Right lobe of liver (tissue), 4 donors: ENCODE measurements at regions not wholly inside any gene's neighbourhood (a gene's known extent, or its start where the extent isn't known, plus 50 kb on each side); places are given as distances from the start of the nearest gene placed in this dataset.

ENCODE experiments used
- POLR2A ChIP-seq: fragments of 450-650 bp; IDR thresholded peaks from one replicate; pipeline ENCODE4 v1.6.1; 2017; ENCODE audit warnings: antibody characterized with exemption, mild to moderate bottlenecking
- TF ChIP-seq, protein P1 (sequence below), 4 donors: fragments of 200-600 bp in 3 of 4; fragments of 450-650 bp in 1 of 4; IDR thresholded peaks; one replicate each; pipeline versions ENCODE4 v1.5.1 to v1.8.0; 2016 to 2022; ENCODE audit warnings: antibody characterized with exemption in 4 of 4, mild to moderate bottlenecking in 2 of 4
- donor health status: DM: no; HTN: no; CAD: no.
- donor health status: DM: no; HTN: no; CAD: no.
- donor health status: DM: no; HTN: yes; CAD: no.

DNA sequence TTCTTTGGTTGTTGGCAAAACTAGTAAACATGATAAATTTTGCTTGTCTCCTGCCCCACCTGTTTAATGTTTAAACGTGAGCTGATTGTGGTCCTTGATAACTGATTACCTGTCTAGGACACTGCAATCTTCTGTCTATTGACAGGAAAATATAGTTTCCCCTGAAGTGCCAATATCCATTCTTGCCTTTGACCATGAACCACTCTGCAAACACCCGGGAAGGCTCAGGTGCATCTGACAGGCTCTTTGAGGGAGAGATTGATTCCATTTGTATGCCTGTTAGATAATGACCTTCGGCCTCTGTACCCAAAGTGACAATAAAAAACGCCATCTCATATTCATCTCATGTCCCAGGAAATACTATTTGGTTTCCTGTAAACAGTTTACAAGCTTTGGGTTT is 453.0 kb downstream of the CENPC start:
- TF ChIP-seq, protein P1, sequence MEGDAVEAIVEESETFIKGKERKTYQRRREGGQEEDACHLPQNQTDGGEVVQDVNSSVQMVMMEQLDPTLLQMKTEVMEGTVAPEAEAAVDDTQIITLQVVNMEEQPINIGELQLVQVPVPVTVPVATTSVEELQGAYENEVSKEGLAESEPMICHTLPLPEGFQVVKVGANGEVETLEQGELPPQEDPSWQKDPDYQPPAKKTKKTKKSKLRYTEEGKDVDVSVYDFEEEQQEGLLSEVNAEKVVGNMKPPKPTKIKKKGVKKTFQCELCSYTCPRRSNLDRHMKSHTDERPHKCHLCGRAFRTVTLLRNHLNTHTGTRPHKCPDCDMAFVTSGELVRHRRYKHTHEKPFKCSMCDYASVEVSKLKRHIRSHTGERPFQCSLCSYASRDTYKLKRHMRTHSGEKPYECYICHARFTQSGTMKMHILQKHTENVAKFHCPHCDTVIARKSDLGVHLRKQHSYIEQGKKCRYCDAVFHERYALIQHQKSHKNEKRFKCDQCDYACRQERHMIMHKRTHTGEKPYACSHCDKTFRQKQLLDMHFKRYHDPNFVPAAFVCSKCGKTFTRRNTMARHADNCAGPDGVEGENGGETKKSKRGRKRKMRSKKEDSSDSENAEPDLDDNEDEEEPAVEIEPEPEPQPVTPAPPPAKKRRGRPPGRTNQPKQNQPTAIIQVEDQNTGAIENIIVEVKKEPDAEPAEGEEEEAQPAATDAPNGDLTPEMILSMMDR (IDR thresholded peaks at IDR 0.05), result no peak
- TF ChIP-seq POLR2A, result no peak
